ENCODE measurements at regions not wholly inside any gene's neighbourhood (a gene's known extent, or its start where the extent isn't known, plus 50 kb on each side); places are given as distances from the start of the nearest gene placed in this dataset.

- ChIA-PET CTCF (no interaction called here), POLR2A (interaction anchor here (1.0 kb wide), 1 partner anchor 9 kb away, joined by 5 read pairs; no protein-coding TSS in a partner anchor)
- TF ChIP-seq ZNF384 (IDR thresholded peaks at IDR 0.05) = no peak
- TF ChIP-seq L3MBTL2 (conservative IDR thresholded peaks at IDR 0.05) = no peak
- no peak for TF ChIP-seq BHLHE40 (IDR thresholded peaks at IDR 0.05; ENCODE audit: borderline replicate concordance)
- no peak for TF ChIP-seq HDGF (IDR thresholded peaks at IDR 0.05; ENCODE audit: borderline replicate concordance)
- no peak for TF ChIP-seq ELF4 (IDR thresholded peaks at IDR 0.05)
- TF ChIP-seq LEF1 (IDR thresholded peaks at IDR 0.05; ENCODE audit: borderline replicate concordance) = no peak
- TF ChIP-seq, protein P1, sequence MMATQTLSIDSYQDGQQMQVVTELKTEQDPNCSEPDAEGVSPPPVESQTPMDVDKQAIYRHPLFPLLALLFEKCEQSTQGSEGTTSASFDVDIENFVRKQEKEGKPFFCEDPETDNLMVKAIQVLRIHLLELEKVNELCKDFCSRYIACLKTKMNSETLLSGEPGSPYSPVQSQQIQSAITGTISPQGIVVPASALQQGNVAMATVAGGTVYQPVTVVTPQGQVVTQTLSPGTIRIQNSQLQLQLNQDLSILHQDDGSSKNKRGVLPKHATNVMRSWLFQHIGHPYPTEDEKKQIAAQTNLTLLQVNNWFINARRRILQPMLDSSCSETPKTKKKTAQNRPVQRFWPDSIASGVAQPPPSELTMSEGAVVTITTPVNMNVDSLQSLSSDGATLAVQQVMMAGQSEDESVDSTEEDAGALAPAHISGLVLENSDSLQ (IDR thresholded peaks at IDR 0.05) = no peak
- TF ChIP-seq NFRKB (IDR thresholded peaks at IDR 0.05) = no peak
- TF ChIP-seq FOXK2 (IDR thresholded peaks at IDR 0.05) = no peak
- TF ChIP-seq SP1 (IDR thresholded peaks at IDR 0.05) = no peak
- no peak for TF ChIP-seq TARDBP (IDR thresholded peaks at IDR 0.05)
- TF ChIP-seq FOXA1 (IDR thresholded peaks at IDR 0.05) = no peak
- TF ChIP-seq ARNT (IDR thresholded peaks at IDR 0.05) = no peak
- no peak for DNase-seq (ENCODE audit: extremely low spot score)
Observed at GRCh38 chr6:63521475-63522210, 50.6 kb upstream of the LOC128125822 start.

Data from HEK293T (cell line).